ENCODE measurements at regions not wholly inside any gene's neighbourhood (a gene's known extent, or its start where the extent isn't known, plus 50 kb on each side); places are given as distances from the start of the nearest gene placed in this dataset.

- no peak for TF ChIP-seq CTCF (IDR thresholded peaks at IDR 0.05; ENCODE audit: poor library complexity, severe bottlenecking)
- ATAC-seq (ENCODE audit: low read depth) (no peak), DNase-seq (ENCODE audit: low spot score) (no peak)
- Histone ChIP-seq H3K27me3 (ENCODE audit: insufficient read depth, poor library complexity, severe bottlenecking) (no peaks in the 10 kb centered on the region), H3K9me3 (ENCODE audit: severe bottlenecking) (no peaks in the 10 kb centered on the region), H3K27ac (ENCODE audit: poor library complexity, severe bottlenecking) (no peak overlapping the region), H3K4me3 (ENCODE audit: severe bottlenecking) (no peak overlapping the region), H3K36me3 (ENCODE audit: low read depth) (no peaks in the 10 kb centered on the region), H3K4me1 (ENCODE audit: insufficient read depth, poor library complexity, severe bottlenecking) (peaks cover 2% of the 10 kb centered on the region)
Measured at GRCh38 chr10:8719971-8720370, 665.5 kb downstream of the GATA3 start.

DNA sequence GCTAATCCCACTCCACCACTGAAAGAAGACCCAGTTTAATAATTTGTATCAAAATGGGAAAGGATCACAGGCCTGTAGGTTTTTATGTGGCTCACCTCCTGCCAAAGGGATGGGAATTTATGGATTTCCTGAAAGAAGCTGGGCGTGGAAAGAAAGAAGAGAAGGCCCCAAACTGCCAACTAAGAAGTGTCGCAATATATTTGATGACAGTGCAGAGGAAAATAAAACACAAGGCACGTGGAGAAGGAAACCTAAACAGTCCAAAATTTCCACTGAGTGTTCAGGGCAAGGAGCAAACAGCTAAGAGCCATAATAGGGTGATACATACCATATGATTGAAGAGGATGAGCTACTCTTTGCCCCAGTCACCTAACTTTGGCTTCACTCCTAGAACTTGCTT is 667.2 kb downstream of the GATA3 start:
- peaks cover 6% of the 10 kb centered on the region for H3K4me1 ChIP-seq (ENCODE audit: insufficient read depth, poor library complexity, severe bottlenecking)
- TF ChIP-seq CTCF (IDR thresholded peaks at IDR 0.05; ENCODE audit: poor library complexity, severe bottlenecking) = no peak
- ATAC-seq (ENCODE audit: low read depth) = peak; percentile 38; the same call in 2 of the 3 replicates
- H3K36me3 ChIP-seq (ENCODE audit: low read depth) = no peaks in the 10 kb centered on the region
- H3K27me3 ChIP-seq (ENCODE audit: insufficient read depth, poor library complexity, severe bottlenecking) = no peaks in the 10 kb centered on the region
- no peak overlapping the region for H3K4me3 ChIP-seq (ENCODE audit: severe bottlenecking)
- DNase-seq (ENCODE audit: low spot score) = no peak
- no peaks in the 10 kb centered on the region for H3K9me3 ChIP-seq (ENCODE audit: severe bottlenecking)
- H3K27ac ChIP-seq (ENCODE audit: poor library complexity, severe bottlenecking) = no peak overlapping the region

GRCh38 chr10:8722835-8723234 is 668.3 kb downstream of the GATA3 start:
- Histone ChIP-seq H3K4me3 (ENCODE audit: severe bottlenecking) (no peak overlapping the region), H3K36me3 (ENCODE audit: low read depth) (no peaks in the 10 kb centered on the region), H3K27ac (ENCODE audit: poor library complexity, severe bottlenecking) (no peak overlapping the region), H3K4me1 (ENCODE audit: insufficient read depth, poor library complexity, severe bottlenecking) (peaks cover 10% of the 10 kb centered on the region), H3K27me3 (ENCODE audit: insufficient read depth, poor library complexity, severe bottlenecking) (no peaks in the 10 kb centered on the region), H3K9me3 (ENCODE audit: severe bottlenecking) (no peaks in the 10 kb centered on the region)
- no peak for TF ChIP-seq CTCF (IDR thresholded peaks at IDR 0.05; ENCODE audit: poor library complexity, severe bottlenecking)
- DNase-seq (ENCODE audit: low spot score) (no peak), ATAC-seq (ENCODE audit: low read depth) (no peak)

DNA sequence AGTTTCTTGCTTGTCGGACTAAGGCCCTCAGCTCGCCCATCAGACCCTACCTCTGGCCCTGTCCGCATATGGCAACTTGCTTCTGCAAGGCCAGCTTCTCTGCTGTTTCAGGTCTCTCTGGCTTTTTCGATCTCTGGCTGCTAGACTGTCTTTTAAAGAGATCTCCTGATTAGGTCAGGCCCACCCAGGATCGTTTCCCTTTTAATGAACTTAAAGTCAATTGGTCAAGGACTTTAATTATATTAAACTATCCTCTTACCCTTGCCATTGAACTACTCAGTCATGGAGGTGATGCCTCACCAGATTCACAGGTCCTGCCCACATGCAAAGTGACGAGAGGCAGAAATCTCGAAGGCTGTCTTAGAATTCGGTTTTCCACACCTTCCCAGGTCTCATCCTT is 670.9 kb downstream of the GATA3 start:
- no peak for ATAC-seq (ENCODE audit: low read depth)
- no peak for TF ChIP-seq CTCF (IDR thresholded peaks at IDR 0.05; ENCODE audit: poor library complexity, severe bottlenecking)
- Histone ChIP-seq H3K27me3 (ENCODE audit: insufficient read depth, poor library complexity, severe bottlenecking) (no peaks in the 10 kb centered on the region), H3K27ac (ENCODE audit: poor library complexity, severe bottlenecking) (peak overlapping the region; percentile 25), H3K9me3 (ENCODE audit: severe bottlenecking) (no peaks in the 10 kb centered on the region), H3K36me3 (ENCODE audit: low read depth) (no peaks in the 10 kb centered on the region), H3K4me3 (ENCODE audit: severe bottlenecking) (no peak overlapping the region), H3K4me1 (ENCODE audit: insufficient read depth, poor library complexity, severe bottlenecking) (peaks cover 10% of the 10 kb centered on the region)
- DNase-seq (ENCODE audit: low spot score) = no peak

- no peak overlapping the region for H3K4me3 ChIP-seq (ENCODE audit: severe bottlenecking)
Measured at GRCh38 chr10:8726084-8726778, 671.7 kb downstream of the GATA3 start.

More at GRCh38 chr10:8726084-8726778, 671.7 kb downstream of the GATA3 start:
- ATAC-seq (ENCODE audit: low read depth) (peak; percentile 92), DNase-seq (ENCODE audit: low spot score) (no peak)
- Histone ChIP-seq H3K36me3 (ENCODE audit: low read depth) (no peaks in the 10 kb centered on the region), H3K27me3 (ENCODE audit: insufficient read depth, poor library complexity, severe bottlenecking) (no peaks in the 10 kb centered on the region), H3K27ac (ENCODE audit: poor library complexity, severe bottlenecking) (peak overlapping the region; percentile 25), H3K4me1 (ENCODE audit: insufficient read depth, poor library complexity, severe bottlenecking) (peaks cover 10% of the 10 kb centered on the region), H3K9me3 (ENCODE audit: severe bottlenecking) (no peaks in the 10 kb centered on the region)
- TF ChIP-seq CTCF (IDR thresholded peaks at IDR 0.05; ENCODE audit: poor library complexity, severe bottlenecking) = no peak

All from RWPE2 (cell line).